Astrocyte of the cerebellum (primary cell): ENCODE measurements at regions not wholly inside any gene's neighbourhood (a gene's known extent, or its start where the extent isn't known, plus 50 kb on each side); places are given as distances from the start of the nearest gene placed in this dataset.

ENCODE experiments used
- DNase-seq: peaks from one replicate; pipeline ENCODE4 v3.0.0-alpha.2; 2011; ENCODE audit warnings: low read depth
- H3K4me3 ChIP-seq: 2 replicates; pipeline ENCODE4 v1.5.1; 2011; ENCODE audit warnings: mild to moderate bottlenecking, low read depth, low read length, moderate library complexity
- in situ Hi-C: cut with HindIII; loops from 2 replicates; pipeline ENCODE4 v1.10.0; 2017; ENCODE audit warnings: low sequenced_read_pairs
- TF ChIP-seq, protein P1 (sequence below): IDR thresholded peaks from 2 replicates; pipeline ENCODE4 v1.5.1; 2012; ENCODE audit warnings: low read length, low read depth, moderate library complexity, mild to moderate bottlenecking; ENCODE audit errors: missing control alignments

DNA sequence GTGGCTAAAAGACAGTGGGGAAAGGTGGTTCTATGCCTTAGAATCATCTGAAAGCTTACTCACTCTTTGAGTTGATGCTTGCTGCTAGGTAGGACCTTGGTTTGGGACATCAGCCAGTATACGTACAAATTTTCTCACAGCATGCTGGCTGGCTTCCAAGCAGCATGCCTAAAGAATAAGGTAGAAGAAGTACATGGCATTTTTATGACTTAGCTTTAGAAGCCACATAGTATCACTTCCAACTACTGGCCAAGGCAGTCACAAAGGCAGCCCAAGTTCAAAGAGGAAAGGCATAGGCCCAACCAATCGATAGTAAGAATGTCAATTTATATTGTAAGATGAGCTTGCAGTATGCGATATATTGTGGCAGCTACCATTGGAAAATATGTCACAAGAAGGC lies 284.2 kb upstream of the CAND1 start:
- TF ChIP-seq, protein P1, sequence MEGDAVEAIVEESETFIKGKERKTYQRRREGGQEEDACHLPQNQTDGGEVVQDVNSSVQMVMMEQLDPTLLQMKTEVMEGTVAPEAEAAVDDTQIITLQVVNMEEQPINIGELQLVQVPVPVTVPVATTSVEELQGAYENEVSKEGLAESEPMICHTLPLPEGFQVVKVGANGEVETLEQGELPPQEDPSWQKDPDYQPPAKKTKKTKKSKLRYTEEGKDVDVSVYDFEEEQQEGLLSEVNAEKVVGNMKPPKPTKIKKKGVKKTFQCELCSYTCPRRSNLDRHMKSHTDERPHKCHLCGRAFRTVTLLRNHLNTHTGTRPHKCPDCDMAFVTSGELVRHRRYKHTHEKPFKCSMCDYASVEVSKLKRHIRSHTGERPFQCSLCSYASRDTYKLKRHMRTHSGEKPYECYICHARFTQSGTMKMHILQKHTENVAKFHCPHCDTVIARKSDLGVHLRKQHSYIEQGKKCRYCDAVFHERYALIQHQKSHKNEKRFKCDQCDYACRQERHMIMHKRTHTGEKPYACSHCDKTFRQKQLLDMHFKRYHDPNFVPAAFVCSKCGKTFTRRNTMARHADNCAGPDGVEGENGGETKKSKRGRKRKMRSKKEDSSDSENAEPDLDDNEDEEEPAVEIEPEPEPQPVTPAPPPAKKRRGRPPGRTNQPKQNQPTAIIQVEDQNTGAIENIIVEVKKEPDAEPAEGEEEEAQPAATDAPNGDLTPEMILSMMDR, result no peak

DNA sequence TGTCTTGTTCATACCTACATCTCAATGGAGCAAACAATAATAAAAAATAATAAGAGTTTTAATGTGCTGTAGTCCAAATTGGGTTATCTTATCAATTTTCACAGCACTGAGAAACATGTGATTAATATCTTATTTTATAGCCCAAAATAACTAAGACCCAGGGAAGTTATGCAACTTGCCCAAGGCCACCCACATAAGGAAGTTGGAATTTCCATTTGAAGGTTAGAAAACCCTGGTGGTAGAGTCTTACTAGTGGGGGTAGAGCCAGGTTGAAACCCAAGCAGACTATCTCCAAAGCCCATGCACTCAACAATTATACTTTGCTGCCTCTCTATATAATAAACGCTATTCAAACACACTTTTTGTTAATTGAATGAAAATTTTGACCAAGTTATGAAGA lies 270.0 kb upstream of the CAND1 start:
- no peak for DNase-seq
- H3K4me3 ChIP-seq, result no peak overlapping the region
- TF ChIP-seq, protein P1, result no peak
- in situ Hi-C loops, result no loop called here

More for the DNA sequence above, 284.2 kb upstream of the CAND1 start:
- peak; percentile 31 for DNase-seq
- H3K4me3 ChIP-seq, result no peak overlapping the region
- in situ Hi-C loops, result no loop called here

DNA sequence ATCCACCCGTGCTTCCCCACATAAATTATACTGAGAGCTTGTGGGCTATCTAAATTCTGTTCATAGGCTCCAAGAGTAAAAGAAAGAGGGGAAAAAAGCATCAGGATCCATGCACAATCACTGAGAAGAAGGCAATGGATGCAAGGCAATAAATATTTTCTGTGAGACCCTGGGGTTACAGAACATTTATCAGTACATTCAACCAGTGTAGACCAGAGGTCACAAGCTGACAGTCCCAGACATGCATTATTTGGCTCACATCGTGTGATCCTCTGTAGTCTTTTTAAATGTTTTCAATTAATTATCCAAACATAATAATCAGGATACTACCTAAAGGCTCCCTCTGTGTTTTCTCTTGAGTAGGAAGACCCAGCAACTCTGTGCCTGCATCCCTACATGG lies 267.9 kb upstream of the CAND1 start:
- in situ Hi-C loops, result no loop called here
- TF ChIP-seq, protein P1, result no peak
- no peak for DNase-seq
- H3K4me3 ChIP-seq, result no peak overlapping the region

DNA sequence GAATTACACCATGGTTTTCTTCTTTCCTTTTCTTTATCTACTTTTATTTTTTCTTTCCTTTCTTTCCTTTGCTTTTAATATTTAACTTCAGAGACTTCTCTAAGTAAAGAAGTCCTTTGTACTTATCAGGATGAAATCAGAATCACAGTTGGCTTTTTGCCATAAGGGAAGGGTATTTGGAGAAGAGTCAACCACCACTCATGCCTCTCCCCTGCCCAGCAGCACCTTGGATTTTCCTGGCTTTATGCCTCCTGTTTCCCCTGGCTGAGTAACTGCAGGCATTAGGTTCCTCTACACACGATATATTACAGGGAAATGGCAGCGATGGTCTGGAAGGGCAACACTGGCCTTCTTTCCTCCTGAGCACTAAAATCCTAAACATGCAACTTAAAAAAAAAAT lies 266.4 kb upstream of the CAND1 start:
- no peak overlapping the region for H3K4me3 ChIP-seq
- in situ Hi-C loops, result no loop called here
- TF ChIP-seq, protein P1, result no peak
- DNase-seq, result no peak

DNA sequence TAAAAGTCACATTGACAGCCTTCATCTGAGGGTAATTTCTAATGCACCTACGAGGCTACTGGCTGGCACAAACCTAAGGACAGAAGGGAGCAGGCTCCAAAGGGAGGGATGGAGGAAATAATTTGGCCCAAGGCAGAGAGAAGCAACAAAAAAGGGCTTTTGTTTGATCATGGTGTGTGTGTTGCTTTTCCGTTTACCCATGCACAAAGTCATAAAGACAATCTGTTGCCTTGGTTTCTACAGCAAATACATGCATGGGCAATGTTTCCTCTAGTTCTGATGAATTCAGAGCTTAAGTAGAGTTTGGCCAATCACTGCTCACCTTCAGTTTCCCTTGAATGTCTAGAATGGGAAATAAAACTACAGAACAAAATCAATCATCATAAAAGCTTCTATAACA lies 262.5 kb upstream of the CAND1 start:
- TF ChIP-seq, protein P1, result no peak
- no peak overlapping the region for H3K4me3 ChIP-seq
- DNase-seq, result no peak
- in situ Hi-C loops, result no loop called here

DNA sequence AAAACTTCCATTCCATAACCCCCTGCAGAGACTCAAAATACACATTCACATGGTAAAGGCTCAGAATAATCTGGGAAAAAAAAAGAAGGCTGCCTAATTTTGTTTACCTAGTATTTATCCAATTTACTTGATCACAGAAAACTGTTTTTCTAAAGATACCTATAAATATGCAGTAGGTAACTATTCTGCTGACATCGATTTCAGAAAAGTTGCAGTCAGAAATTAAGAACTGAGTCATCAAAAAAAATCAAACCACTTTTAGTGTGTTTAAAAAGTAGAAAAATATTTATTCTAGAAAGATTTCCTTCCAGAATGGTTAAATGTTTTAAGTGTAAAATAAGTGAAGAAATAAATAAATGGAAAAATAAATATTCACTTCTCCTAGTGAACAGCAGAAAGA lies 254.5 kb upstream of the CAND1 start:
- DNase-seq, result no peak
- no peak overlapping the region for H3K4me3 ChIP-seq
- in situ Hi-C loops, result no loop called here
- TF ChIP-seq, protein P1, result no peak

DNA sequence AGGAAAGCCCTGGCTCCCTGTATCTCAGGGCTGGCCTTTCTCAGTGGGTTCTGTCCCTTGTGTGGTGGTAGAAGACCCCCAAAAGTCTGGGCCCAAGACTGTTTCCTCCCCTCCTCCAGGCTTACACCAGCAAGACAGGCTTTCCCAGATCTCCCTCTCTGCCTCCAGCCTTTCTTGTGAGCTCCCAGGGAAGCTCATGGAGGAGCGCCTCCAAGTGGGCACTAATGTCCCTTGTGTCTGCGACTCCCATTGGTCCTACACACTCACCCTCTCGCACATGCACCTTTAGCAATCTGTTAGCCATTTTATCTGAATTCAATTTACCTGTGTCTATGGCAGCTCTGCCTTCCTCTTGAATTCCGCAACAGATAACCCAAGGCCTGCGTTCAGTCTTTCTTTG lies 251.1 kb upstream of the CAND1 start:
- in situ Hi-C loops, result no loop called here
- DNase-seq, result no peak
- TF ChIP-seq, protein P1, result no peak
- H3K4me3 ChIP-seq, result no peak overlapping the region
